A673 (cell line): ENCODE measurements at regions not wholly inside any gene's neighbourhood (a gene's known extent, or its start where the extent isn't known, plus 50 kb on each side); places are given as distances from the start of the nearest gene placed in this dataset.
"Not testable (repeated sequence)": the region's sequence is repeated elsewhere in the genome, so short reads cannot be mapped to it uniquely, and the experiment has no call there.

Source experiments
- BruUV-seq: library from RNA; stranded (reverse); fragments of 400-500 nt; replicated peaks from 2 replicates; lab custom pipeline; 2021; lab: Mats Ljungman, UMichigan
- CTCF ChIA-PET: fragments of 300-600 bp; sonication (Branson Sonifier 250); formaldehyde crosslinking; loops from one replicate; lab custom pipeline; 2022; ENCODE audit warnings: antibody characterized with exemption; lab: Charles Lee
- POLR2A ChIA-PET: fragments of 300-600 bp; sonication (Branson Sonifier 250); formaldehyde crosslinking; loops from one replicate; lab custom pipeline; 2022; ENCODE audit warnings: antibody characterized with exemption; ENCODE audit not compliant: low non-redundant PET; lab: Charles Lee
- DNase-seq: peaks from one replicate; pipeline ENCODE4 v3.0.0-alpha.2; 2015; ENCODE audit warnings: low spot score
- H3K27ac ChIP-seq: fragments of 200-600 bp; sonication (generic); 2 replicates; pipeline ENCODE4 v1.5.1; 2016; ENCODE audit warnings: mixed run types, low read depth, mild to moderate bottlenecking, mixed read lengths, antibody characterized with exemption, low read length; ENCODE audit not compliant: poor library complexity, severe bottlenecking
- H3K27me3 ChIP-seq: fragments of 200-600 bp; sonication (generic); replicated peaks from 2 replicates; pipeline ENCODE4 v1.6.1; 2017; ENCODE audit warnings: mixed run types, low read depth, mild to moderate bottlenecking, mixed read lengths, antibody characterized with exemption, low read length; ENCODE audit not compliant: insufficient read depth, poor library complexity
- H3K36me3 ChIP-seq: fragments of 200-600 bp; sonication (generic); 2 replicates; pipeline ENCODE4 v1.6.1; 2016; ENCODE audit warnings: mixed run types, mild to moderate bottlenecking, mixed read lengths, antibody characterized with exemption, low read length; ENCODE audit not compliant: insufficient read depth, poor library complexity, severe bottlenecking
- H3K4me1 ChIP-seq: fragments of 200-600 bp; sonication (generic); 2 replicates; pipeline ENCODE4 v1.6.1; 2017; ENCODE audit warnings: mixed run types, mild to moderate bottlenecking, mixed read lengths, antibody characterized with exemption, low read length; ENCODE audit not compliant: insufficient read depth, poor library complexity, severe bottlenecking
- H3K4me3 ChIP-seq: fragments of 200-600 bp; sonication (generic); 2 replicates; pipeline ENCODE4 v1.5.1; 2016; ENCODE audit warnings: low read depth, mixed run types, mild to moderate bottlenecking, mixed read lengths, low read length; ENCODE audit not compliant: poor library complexity, severe bottlenecking
- H3K9me3 ChIP-seq: fragments of 200-600 bp; sonication (generic); 2 replicates; pipeline ENCODE4 v1.6.1; 2016; ENCODE audit warnings: mixed run types, low read depth, mild to moderate bottlenecking, mixed read lengths, antibody characterized with exemption, low read length; ENCODE audit not compliant: poor library complexity, severe bottlenecking
- EZH2 ChIP-seq: fragments of 200-600 bp; sonication (generic); IDR thresholded peaks from 2 replicates; pipeline ENCODE4 v1.6.1; 2017; ENCODE audit warnings: borderline replicate concordance, low read depth, mild to moderate bottlenecking, mixed read lengths, antibody characterized with exemption, low read length; ENCODE audit not compliant: poor library complexity, severe bottlenecking
- intact Hi-C: fragments of 100-400 bp; cut with micrococcal nuclease; formaldehyde crosslinking; loops from one replicate; pipeline ENCODE4 v1.10.0; 2022; ENCODE audit not compliant: unreplicated experiment
- TF ChIP-seq, protein P1 (sequence below): fragments of 300-800, 200-600 bp; sonication (generic); conservative IDR thresholded peaks from 2 replicates; pipeline ENCODE4 v1.5.1; 2017; ENCODE audit warnings: low read depth, mild to moderate bottlenecking, antibody characterized with exemption, low read length, moderate library complexity, mixed read lengths

DNA sequence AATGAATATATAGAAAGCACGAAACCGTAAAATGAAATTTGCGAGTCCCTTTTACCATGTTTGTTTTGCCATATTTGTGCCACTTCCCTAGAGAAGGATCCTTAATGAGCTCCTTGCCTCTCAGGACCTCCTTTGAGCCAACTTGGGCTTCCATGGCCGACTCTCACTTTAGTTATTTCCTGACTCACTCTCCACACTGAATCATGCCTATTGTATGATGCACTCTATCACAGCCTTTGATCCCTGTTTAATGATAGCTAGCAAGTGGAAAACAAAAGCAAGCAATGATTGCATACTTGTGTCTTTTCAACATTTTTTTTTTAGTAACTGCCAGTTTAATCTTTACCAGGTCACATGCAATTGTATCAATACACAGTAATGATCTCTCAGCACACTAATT lies 153.2 kb downstream of the CCER1 start:
- POLR2A ChIA-PET = no interaction called here

DNA sequence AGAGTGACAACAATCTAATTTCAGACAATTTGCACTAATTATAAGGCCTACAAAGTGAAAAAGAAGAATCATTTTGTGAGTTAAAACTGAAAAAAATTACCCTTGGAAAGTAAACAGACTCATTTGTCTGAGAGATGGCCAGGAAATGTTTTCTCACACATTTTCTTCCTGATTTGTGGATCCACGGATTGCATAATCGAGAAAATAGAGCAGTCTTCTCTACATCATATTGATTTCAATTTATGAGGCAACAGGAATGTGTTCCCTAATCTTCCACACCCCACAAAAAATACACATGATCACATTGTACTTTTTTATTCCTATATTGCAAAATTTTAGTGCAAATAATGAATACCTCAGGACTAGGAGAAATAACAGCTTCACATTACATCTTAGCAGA lies 160.8 kb downstream of the CCER1 start:
- CTCF ChIA-PET = no interaction called here
- TF ChIP-seq, protein P1, sequence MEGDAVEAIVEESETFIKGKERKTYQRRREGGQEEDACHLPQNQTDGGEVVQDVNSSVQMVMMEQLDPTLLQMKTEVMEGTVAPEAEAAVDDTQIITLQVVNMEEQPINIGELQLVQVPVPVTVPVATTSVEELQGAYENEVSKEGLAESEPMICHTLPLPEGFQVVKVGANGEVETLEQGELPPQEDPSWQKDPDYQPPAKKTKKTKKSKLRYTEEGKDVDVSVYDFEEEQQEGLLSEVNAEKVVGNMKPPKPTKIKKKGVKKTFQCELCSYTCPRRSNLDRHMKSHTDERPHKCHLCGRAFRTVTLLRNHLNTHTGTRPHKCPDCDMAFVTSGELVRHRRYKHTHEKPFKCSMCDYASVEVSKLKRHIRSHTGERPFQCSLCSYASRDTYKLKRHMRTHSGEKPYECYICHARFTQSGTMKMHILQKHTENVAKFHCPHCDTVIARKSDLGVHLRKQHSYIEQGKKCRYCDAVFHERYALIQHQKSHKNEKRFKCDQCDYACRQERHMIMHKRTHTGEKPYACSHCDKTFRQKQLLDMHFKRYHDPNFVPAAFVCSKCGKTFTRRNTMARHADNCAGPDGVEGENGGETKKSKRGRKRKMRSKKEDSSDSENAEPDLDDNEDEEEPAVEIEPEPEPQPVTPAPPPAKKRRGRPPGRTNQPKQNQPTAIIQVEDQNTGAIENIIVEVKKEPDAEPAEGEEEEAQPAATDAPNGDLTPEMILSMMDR = no peak
- no peak for TF ChIP-seq EZH2
- POLR2A ChIA-PET = no interaction called here
- no peak overlapping the region for H3K4me3 ChIP-seq
- DNase-seq = no peak
- BruUV-seq = no TSS peak
- intact Hi-C loops = no loop called here
- no peaks in the 10 kb centered on the region for H3K27me3 ChIP-seq
- H3K9me3 ChIP-seq = no peaks in the 10 kb centered on the region
- H3K27ac ChIP-seq = no peak overlapping the region
- no peaks in the 10 kb centered on the region for H3K36me3 ChIP-seq
- no peaks in the 10 kb centered on the region for H3K4me1 ChIP-seq

More for the DNA sequence above, 153.2 kb downstream of the CCER1 start:
- TF ChIP-seq, protein P1 = no peak
- TF ChIP-seq EZH2 = no peak
- H3K27ac ChIP-seq = no peak overlapping the region
- no peaks in the 10 kb centered on the region for H3K4me1 ChIP-seq
- H3K4me3 ChIP-seq = no peak overlapping the region
- no peaks in the 10 kb centered on the region for H3K27me3 ChIP-seq
- no TSS peak for BruUV-seq
- H3K36me3 ChIP-seq = no peaks in the 10 kb centered on the region
- DNase-seq = no peak
- intact Hi-C loops = no loop called here
- CTCF ChIA-PET = no interaction called here
- H3K9me3 ChIP-seq = no peaks in the 10 kb centered on the region

DNA sequence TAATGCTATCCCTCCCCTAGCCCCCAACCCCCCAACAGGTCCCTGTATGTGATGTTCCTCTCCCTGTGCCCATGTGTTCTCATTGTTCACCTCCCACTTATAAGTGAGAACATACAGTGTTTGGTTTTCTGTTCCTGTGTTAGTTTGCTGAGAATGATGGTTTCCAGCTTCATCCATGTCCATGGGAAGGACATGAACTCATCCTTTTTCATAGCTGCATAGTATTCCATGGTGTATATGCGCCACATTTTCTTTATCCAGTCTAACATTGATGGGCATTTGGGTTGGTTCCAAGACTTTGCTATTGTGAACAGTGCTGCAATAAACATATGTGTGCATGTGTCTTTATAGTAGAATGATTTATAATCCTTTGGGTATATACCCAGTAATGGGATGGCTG lies 162.3 kb downstream of the CCER1 start:
- DNase-seq, H3K4me3 ChIP-seq, H3K27ac ChIP-seq, H3K9me3 ChIP-seq, H3K36me3 ChIP-seq, H3K27me3 ChIP-seq, BruUV-seq, H3K4me1 ChIP-seq, intact Hi-C loops, POLR2A ChIA-PET, CTCF ChIA-PET: not testable (repeated sequence)

DNA sequence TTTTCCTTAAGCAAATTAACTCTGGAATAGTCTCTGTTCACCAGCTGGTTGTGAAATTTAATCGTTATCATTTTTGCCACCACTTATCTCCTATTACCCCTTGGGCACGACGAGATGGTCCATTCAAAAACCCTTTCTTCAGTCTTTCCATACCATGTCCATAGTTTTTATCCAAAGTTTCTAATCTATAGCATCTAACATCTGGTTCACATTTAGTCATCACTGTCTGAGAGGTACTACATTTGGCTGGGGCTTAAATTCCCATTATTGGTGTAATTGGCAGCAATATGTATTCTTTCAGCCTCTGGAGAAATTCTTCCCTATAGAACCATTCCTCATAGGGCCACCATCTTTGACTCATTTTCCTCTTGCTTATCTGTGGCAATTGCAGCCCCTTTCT lies 163.5 kb downstream of the CCER1 start:
- H3K27me3 ChIP-seq = no peaks in the 10 kb centered on the region
- TF ChIP-seq EZH2 = no peak
- TF ChIP-seq, protein P1 = no peak
- ChIA-PET CTCF (no interaction called here), POLR2A (no interaction called here)
- no peak overlapping the region for H3K4me3 ChIP-seq
- no peak overlapping the region for H3K27ac ChIP-seq
- intact Hi-C loops = no loop called here
- DNase-seq = no peak
- H3K4me1 ChIP-seq = no peaks in the 10 kb centered on the region
- H3K9me3 ChIP-seq = no peaks in the 10 kb centered on the region
- no peaks in the 10 kb centered on the region for H3K36me3 ChIP-seq
- BruUV-seq = no TSS peak
